Adrenal gland (tissue), 9 donors: ENCODE measurements at regions not wholly inside any gene's neighbourhood (a gene's known extent, or its start where the extent isn't known, plus 50 kb on each side); places are given as distances from the start of the nearest gene placed in this dataset.

Source experiments
- DNase-seq, 7 donors: peaks; one replicate each; pipeline ENCODE4 v3.0.0-alpha.2; 2019 to 2020
- H3K27ac ChIP-seq, 5 donors: fragments of 200-600 bp; sonication (generic) in 4 of 5; 1 replicate in 3 of 5; 2 replicates in 2 of 5; pipeline versions ENCODE4 v1.5.1 to v1.8.0; 2016 to 2020; ENCODE audit warnings: mild to moderate bottlenecking in 1 of 5
- H3K27me3 ChIP-seq: fragments of 200-600 bp; 2 replicates; pipeline ENCODE4 v1.8.0; 2021
- H3K36me3 ChIP-seq, 2 donors: fragments of 200-600 bp; replicated peaks in 1 of 2; 1 replicate in 1 of 2; 2 replicates in 1 of 2; pipeline versions ENCODE4 v1.5.1 to v1.8.0; 2018 to 2022
- H3K4me1 ChIP-seq, 2 donors: fragments of 200-600 bp; replicated peaks in 1 of 2; 1 replicate in 1 of 2; 2 replicates in 1 of 2; pipeline versions ENCODE4 v1.5.1 to v1.8.0; 2018 to 2021
- H3K4me3 ChIP-seq, 4 donors: fragments of 200-600 bp; sonication (generic) in 3 of 4; one replicate each; pipeline ENCODE4 v1.5.1; 2016 to 2018
- H3K9me3 ChIP-seq, 3 donors: fragments of 200-600 bp; sonication (generic) in 1 of 3; replicated peaks in 1 of 3; 1 replicate in 2 of 3; 2 replicates in 1 of 3; pipeline versions ENCODE4 v1.5.1 to v1.8.0; 2016 to 2021
- CTCF ChIP-seq, 6 experiments: fragments of 450-650 bp in 4 of 6; fragments of 200-600 bp in 2 of 6; sonication (generic) in 1 of 6; IDR thresholded peaks; 1 replicate in 5 of 6; 2 replicates in 1 of 6; pipeline versions ENCODE4 v1.5.1 to v1.8.0; 2016 to 2021; ENCODE audit warnings: antibody characterized with exemption in 6 of 6, mild to moderate bottlenecking in 2 of 6, moderate library complexity in 1 of 6
- POLR2A ChIP-seq, 2 donors: fragments of 450-650 bp; IDR thresholded peaks; one replicate each; pipeline ENCODE4 v1.6.1; 2017; ENCODE audit warnings: antibody characterized with exemption in 2 of 2, mild to moderate bottlenecking in 2 of 2, moderate library complexity in 1 of 2
- WGBS, 4 donors: extraction: QIAGEN DNeasy Blood & Tissue Kit in 2 of 4; methylation state at CpG; one replicate each; pipeline versions ENCODE4 v1.1.5 to v1.1.7; 2013 to 2017; 5-methylcytosine and 5-hydroxymethylcytosine counted together
- intact Hi-C, 2 donors: fragments of 100-400 bp; cut with DNase I; formaldehyde crosslinking; loops; one replicate each; pipeline versions ENCODE4 v1.14.1 to v1.15.0; 2022 to 2023
- donor health status: healthy with polysubstance abuse.
- donor health status: Bipolar disorder and iron deficiency.
- donor health status: DM: yes; HTN: yes; CAD: no.
- donor health status: DM: no; HTN: no; CAD: no.
- donor health status: DM: no; HTN: no; CAD: no.

GRCh38 chr5:121108725-121109124 lies 644.6 kb downstream of the PRR16 start:
- Histone ChIP-seq H3K4me3 (no peak overlapping the region), H3K4me1 (no peaks in the 10 kb centered on the region), H3K27ac (no peak overlapping the region), H3K9me3 (no peaks in the 10 kb centered on the region), H3K27me3 (no peaks in the 10 kb centered on the region), H3K36me3 (no peaks in the 10 kb centered on the region)
- WGBS, 4 donors, result 60 to 87% (median 76%) methylated on average over 2 to 10 of the region's 10 CpGs
- intact Hi-C loops, result no loop called here
- DNase-seq, result no peak
- TF ChIP-seq CTCF (IDR thresholded peaks at IDR 0.05), result no peak
- TF ChIP-seq POLR2A (IDR thresholded peaks at IDR 0.05), result no peak

GRCh38 chr5:121109817-121110216 lies 645.7 kb downstream of the PRR16 start:
- H3K4me1 ChIP-seq, result no peaks in the 10 kb centered on the region
- TF ChIP-seq POLR2A (IDR thresholded peaks at IDR 0.05) (no peak), CTCF (IDR thresholded peaks at IDR 0.05) (no peak)
- intact Hi-C loops, result no loop called here
- no peaks in the 10 kb centered on the region for H3K27me3 ChIP-seq
- no peak for DNase-seq
- H3K9me3 ChIP-seq, result no peaks in the 10 kb centered on the region
- H3K36me3 ChIP-seq, result no peaks in the 10 kb centered on the region
- WGBS, 4 donors, result 21 to 44% (median 38%) methylated on average over 1 of the region's 1 CpG
- H3K4me3 ChIP-seq, result no peak overlapping the region
- H3K27ac ChIP-seq, result no peak overlapping the region

GRCh38 chr5:121121786-121122185 lies 657.7 kb downstream of the PRR16 start:
- DNase-seq, result no peak
- 78 to 86% (median 81%) methylated on average over 4 of the region's 4 CpGs for WGBS, 4 donors
- intact Hi-C loops, result no loop called here
- no peak for TF ChIP-seq POLR2A (IDR thresholded peaks at IDR 0.05)
- no peak for TF ChIP-seq CTCF (IDR thresholded peaks at IDR 0.05)
- Histone ChIP-seq H3K36me3 (no peaks in the 10 kb centered on the region), H3K4me1 (no peaks in the 10 kb centered on the region), H3K9me3 (no peaks in the 10 kb centered on the region), H3K27me3 (no peaks in the 10 kb centered on the region), H3K4me3 (no peak overlapping the region), H3K27ac (no peak overlapping the region)

GRCh38 chr5:121138495-121138907 lies 674.4 kb downstream of the PRR16 start:
- TF ChIP-seq POLR2A (IDR thresholded peaks at IDR 0.05), result no peak
- no peak for TF ChIP-seq CTCF (IDR thresholded peaks at IDR 0.05)
- H3K27ac ChIP-seq, result no peak overlapping the region
- no peak for DNase-seq
- H3K4me1 ChIP-seq, result no peaks in the 10 kb centered on the region
- H3K4me3 ChIP-seq, result no peak overlapping the region
- no peaks in the 10 kb centered on the region for H3K36me3 ChIP-seq
- WGBS, 4 donors, result 45 to 60% (median 48%) methylated on average over 1 of the region's 1 CpG
- no peaks in the 10 kb centered on the region for H3K27me3 ChIP-seq
- intact Hi-C loops, result no loop called here
- H3K9me3 ChIP-seq, result no peaks in the 10 kb centered on the region
